ENCODE measurements at regions not wholly inside any gene's neighbourhood (a gene's known extent, or its start where the extent isn't known, plus 50 kb on each side); places are given as distances from the start of the nearest gene placed in this dataset.

DNA sequence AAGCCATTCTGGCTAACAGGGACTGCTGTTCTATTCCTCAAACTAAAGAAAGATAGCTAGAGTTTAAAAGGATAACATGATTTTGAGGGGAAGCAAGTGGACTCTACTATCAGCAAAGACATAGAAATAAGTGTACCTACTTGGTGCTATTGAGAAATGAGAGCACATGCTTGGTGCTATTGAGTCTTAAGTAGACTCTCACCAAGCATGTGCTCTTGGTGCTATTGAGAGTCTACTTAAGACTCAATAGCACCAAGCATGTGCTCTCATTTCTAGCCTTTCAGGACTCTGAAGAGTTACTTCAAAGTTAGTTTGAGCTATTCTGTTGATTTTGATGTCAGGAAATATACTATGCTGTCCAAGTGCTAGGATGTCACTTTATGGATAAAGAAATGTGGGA is 733.0 kb upstream of the ZWINT start:
- TF ChIP-seq, protein P1, sequence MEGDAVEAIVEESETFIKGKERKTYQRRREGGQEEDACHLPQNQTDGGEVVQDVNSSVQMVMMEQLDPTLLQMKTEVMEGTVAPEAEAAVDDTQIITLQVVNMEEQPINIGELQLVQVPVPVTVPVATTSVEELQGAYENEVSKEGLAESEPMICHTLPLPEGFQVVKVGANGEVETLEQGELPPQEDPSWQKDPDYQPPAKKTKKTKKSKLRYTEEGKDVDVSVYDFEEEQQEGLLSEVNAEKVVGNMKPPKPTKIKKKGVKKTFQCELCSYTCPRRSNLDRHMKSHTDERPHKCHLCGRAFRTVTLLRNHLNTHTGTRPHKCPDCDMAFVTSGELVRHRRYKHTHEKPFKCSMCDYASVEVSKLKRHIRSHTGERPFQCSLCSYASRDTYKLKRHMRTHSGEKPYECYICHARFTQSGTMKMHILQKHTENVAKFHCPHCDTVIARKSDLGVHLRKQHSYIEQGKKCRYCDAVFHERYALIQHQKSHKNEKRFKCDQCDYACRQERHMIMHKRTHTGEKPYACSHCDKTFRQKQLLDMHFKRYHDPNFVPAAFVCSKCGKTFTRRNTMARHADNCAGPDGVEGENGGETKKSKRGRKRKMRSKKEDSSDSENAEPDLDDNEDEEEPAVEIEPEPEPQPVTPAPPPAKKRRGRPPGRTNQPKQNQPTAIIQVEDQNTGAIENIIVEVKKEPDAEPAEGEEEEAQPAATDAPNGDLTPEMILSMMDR (IDR thresholded peaks at IDR 0.05; ENCODE audit: low read depth, low read length) = no peak
- TF ChIP-seq EZH2phosphoT487 (IDR thresholded peaks at IDR 0.05; ENCODE audit: low read depth) = no peak

All from OCI-LY3 (cell line).